ENCODE measurements at regions not wholly inside any gene's neighbourhood (a gene's known extent, or its start where the extent isn't known, plus 50 kb on each side); places are given as distances from the start of the nearest gene placed in this dataset.
"Not testable (repeated sequence)": the region's sequence is repeated elsewhere in the genome, so short reads cannot be mapped to it uniquely, and the experiment has no call there.

DNA sequence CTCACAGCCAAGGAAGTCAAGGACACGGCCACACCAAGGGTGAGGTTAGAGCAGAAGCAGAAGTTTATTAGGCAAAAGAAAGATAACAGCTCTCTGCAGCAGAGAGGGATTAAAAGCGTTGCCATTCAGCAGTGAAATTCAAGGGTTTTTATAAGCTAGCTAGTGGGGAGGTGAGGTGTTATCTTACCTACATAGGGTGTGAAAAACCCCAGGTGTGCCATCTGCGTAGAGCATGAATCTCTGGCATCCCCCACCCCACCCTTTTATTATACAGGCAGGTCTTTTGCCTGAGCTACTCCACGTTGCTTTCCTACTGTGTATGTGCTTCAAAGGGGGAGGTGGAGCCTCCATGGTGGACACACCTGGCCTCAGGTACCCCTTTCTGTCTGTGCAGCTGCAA is 135.4 kb downstream of the ARHGAP11B start:
- not testable (repeated sequence) for DNase-seq

DNA sequence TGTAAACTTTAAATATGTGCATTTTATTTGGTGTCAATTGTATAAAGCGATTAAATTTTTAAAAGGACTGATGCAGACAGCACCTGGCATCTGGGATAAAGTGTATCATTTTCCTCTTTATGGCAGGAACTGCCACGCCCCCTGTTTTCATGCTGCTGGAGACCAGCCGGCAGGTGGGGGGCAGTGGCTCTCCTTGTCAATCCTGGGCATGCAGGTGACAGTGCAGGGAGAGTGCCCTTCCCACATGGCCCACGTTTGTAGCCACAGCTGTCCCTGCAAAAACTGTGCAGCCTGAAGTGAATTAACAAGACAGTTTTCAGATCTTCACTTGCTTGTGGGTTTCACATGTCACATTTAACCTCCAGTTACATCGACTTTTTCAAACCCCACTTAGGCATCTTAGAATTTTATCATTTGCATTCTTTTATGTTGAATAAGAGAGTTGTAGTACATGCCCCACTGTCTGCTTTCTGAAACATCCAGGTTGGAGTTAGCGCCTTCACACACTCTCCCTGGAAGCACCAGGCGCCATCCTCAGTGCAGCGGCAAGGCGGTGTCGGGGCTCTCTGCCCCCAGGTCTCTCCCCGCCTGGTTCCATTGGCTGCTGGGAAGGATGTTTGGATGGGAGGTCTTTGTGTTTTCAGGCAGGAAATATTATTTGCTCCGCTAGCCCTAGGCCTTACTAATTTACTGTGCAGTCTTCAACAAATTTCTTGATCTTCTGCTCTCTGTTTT is 134.2 kb upstream of the FAN1 start:
- DNase-seq: not testable (repeated sequence)

DNA sequence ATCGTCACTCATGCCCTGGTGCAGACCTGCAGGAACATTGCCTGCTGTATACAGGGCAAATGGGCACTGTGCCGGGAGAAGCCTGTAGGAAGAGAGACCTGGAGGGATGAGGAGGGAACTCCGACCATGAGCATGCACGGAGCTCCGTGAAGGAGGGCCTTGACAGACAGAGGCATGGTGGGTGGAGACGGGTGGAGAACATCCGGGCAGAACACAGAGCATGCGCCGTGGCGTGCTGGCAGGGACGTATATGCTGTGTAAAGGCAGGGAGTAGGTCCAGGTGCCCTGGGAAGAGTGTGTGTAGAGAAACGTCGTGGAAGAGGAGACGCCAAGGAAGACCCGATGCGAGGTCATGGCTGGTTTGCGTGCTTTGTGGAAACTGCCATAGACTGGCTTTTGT is 133.0 kb upstream of the FAN1 start:
- DNase-seq: no peak

DNA sequence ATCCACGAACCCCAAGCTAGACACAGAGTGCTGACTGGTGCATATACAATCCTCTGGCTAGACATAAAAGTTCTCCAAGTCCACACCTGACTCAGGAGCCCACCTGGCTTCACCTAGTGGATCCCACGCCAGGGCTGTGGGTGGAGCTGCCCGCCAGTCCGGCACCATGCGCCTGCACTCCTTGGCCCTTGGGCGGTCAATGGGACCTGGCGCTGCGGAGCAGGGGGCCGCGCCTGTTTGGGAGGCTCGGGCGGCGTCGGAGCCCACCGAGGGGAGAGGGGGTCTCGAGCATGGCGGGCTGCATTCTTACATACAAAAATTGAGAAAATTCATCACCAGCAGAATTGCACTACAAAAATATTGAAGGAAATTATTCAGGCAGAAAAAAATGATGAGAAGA is 120.7 kb upstream of the FAN1 start:
- DNase-seq: no peak

DNA sequence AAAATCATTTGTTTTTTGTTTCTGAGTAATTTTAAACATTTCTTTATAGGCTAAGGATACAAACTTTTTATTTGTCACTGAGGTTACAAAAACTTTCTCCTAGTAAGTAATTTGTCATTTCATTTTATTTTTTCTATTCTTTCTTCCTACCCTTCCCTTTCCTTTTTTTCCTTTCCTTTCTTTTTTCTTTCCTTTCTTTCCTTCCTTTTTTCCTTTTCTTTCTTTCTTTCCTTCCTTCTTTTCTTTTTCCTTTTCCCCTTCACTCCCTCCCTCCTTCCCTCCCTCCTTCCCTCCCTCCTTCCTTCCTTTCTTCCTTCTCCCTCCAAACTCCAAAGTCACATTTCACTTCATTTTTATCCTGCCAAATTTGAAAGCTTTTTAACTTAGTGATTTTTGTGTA is 115.1 kb upstream of the FAN1 start:
- no peak for DNase-seq

DNA sequence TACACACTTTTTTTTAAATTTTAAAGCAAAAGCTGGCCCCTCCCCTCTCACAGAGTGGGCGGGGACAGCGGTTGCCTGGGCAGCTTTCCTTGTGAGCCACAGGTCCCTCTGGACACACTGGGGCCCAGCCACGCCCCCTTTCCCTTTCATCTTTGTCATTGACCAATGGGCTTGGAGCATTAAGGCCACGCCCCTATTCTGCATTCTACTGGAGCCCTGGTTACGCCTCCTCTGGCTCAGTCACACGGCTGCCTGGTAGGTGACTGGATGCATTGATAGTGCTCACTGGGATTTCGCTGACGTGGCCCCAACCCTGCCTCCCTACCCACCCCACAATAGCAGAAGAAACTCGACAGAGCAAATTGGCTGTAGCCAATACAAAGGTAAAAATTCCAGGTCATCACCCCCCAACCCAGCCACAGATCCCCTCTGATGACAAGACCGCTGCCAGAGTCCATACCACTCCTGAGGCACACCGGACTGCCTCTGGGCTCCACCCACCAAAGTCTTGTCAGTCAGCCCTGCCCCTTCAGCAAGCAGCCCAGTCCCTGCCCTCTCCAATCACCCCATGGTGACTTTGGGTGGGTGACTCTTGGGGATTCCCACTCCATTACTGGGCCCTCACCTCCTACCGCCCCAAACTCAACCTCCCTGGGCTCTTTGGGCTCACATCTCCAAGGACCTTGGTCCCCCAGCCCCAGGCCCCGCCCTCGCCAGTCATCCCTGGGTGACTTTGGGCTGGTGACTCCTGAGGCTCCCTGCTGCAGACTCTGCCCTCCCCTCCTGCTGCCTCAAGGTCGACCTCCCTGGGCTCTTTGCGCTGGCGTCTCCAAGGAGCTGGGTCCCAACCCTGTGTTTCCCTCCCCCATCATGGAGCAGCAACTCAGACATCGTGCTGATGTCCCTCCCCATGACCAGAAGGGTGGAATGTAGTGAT is 112.2 kb upstream of the FAN1 start:
- no peak for DNase-seq

DNA sequence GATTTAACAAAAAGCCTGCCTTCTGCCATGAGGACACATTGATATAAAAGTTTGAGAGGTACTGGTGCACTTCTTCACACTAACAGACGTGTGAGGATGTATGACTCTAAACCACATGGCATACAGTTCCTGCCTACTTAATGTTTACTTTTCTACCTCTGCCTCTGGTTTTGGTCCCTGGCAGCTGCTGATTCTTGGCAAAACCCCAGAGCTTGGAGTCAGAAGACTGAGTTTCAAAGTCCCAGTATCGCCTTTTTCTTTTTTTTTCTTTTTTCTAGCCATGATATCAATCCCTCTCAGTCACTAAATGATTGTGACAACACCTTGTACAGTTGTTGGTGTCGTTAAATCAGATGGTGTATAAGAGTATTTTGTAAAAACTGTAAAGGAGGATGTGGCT is 110.9 kb upstream of the FAN1 start:
- DNase-seq: not testable (repeated sequence)

DNA sequence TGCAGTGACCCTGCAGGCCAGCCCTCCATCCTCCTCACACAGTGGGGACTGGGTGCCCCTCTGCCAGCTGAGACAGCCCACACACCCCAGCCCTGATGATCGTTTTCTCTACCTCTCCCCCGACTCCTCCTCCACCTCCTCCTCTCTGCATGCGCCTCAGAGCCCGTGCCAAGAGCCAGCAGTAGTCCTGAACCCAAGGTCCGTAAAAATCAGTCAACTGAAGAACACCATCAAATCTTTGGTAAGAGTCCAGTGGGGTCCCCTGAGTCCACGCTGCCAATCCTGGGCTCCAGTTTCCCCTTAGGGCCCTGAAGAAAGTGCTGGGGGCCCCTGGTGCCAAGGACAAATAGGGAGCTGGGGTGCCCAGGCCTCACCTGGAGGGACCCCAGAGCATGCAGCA is 109.3 kb upstream of the FAN1 start:
- no peak for DNase-seq

DNA sequence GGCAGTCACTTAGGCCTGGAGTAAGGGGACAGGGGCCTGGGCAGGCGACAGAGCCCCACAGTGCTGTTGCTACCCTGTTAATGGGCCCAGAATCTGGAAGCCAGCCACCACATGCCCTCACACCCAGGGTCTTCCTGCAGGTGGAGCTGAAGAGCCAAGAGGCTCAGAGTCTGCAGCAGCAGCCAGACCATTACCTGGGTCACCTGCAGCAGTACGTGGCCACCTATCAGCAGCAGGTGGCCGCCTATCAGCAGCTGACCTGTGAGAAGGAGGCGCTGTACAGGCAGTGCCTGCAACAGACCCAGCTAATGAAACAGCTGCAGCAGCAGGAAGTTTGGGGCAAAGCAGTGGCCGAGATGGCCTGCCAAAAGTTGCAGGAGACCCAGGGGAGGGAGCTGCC is 104.2 kb upstream of the FAN1 start:
- DNase-seq: not testable (repeated sequence)

DNA sequence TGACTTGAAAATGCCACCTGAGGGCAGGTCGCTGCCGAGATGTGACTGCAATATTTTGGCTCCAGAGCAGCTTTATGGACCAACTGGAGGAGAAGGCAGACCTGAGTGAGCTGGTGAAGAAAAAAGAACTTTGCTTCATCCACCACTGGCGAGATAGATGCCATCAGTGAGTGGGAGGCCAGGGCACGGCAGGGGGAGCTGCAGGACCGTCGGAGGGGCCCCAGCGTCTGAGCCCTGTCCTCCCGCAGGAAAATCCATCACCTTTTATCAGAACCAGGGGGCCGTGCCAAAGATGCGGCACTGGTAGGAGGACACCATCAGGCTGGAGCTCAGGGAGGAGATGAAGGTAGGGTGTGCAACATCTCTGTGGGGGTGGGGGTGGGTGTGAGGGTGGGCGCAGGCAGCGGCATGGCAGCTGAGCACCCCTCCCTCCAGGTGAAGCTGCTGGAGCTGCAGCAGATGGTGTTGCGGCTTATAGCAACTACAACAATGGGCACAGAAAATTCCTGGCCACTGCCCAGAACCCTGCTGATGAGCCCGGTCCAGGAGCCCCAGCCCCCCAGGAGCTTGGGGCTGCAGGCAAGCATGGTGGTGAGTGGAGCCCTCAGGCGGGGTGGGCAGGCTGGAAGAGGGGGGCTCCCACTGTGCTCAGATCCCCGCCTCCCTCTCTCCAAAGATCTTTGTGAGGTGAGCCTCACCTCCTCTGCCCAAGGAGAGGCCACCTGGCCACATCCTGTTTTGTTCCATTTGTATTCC is 102.4 kb upstream of the FAN1 start:
- not testable (repeated sequence) for DNase-seq

DNA sequence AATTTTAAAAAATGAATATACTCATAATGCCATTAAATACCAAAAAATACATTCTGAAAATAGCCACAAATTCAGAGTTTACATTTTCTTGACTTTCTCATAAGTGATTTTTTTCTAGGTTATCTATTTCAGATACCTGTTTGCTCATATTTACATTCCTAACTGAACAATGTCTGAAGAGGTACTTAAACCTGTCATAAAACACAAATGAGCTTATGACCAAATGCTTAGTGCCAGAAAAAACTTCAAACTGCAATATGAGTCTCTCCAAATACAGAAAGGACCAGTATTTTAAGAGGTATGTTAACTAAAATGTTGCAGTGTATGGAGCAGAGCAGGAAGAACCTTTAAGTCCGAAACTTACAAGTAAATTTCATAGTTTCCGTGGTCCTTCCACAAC is 101.7 kb upstream of the FAN1 start:
- not testable (repeated sequence) for DNase-seq

DNA sequence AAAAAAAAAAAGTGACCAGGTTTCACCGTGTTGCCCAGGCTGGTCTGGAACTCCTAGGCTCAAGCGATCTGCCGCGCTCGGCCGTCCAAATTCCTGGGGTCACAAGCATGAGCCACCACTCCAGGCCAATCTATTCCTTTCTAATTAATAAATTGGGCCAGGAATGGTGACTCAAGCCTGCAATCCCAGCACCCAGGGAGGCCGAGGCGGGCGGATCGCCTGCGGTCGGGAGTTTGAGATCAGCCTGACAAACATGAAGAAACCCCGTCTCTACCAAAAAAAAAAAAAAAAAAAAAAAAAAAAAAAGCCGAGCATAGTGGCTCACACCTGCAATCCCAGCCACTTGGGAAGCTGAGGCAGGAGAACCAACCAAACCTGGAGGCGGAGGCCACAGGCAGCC is 100.0 kb upstream of the FAN1 start:
- DNase-seq: not testable (repeated sequence)

DNA sequence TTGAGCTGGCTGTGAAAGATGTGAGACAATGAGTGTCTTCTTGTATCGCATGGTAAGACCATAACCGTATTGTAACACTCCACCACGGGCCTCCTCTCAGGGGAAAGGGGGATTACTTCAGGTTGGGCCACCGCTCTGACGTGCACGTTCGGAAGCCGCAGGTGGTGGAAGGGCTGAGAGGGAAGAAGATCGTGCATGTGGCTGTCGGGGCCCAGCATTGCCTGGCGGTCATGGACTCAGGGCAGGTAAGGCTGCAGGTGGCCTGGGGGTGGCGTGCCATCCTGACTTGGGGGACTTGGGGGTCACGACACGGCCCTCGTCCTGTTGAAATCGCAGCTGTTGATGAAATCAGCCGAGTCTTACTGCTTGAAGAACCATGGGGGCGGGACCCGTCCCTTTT is 87.3 kb upstream of the FAN1 start:
- DNase-seq: no peak

DNA sequence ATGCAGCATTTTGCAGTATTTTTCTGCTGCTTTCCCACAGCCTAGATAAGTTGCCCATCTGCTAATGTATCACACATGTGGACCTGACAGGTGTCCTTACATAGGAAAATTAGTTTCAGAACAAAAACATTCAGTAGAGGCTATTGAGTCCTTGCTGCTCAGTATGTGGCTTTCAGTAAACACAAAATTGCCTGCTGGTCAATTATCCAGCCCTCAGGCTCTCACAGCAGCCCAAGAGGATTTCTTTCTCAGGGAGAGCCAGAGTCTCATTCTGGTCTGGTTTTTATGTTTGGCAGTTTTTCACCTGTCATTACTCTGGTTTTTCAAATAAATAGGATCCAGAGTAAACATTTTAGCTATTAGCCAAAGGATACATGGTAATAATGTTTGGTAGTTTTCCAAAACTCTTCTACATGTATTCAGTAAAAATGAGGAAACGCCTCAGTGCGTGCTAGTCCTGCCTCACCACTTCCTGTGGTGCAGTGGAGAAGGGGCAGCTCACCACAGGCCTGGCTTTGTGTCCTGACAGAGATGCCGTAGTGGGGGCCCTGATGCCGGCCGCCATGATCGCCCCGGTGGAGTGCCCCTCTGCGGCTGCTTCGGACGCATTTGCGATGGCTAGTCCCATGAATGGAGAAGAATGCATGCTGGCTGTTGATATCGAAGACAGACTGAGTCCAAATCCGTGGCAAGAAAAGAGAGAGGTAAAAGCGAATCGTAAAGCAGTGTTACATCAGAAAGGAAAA is 80.5 kb upstream of the FAN1 start:
- peak; percentile 43 for DNase-seq

DNA sequence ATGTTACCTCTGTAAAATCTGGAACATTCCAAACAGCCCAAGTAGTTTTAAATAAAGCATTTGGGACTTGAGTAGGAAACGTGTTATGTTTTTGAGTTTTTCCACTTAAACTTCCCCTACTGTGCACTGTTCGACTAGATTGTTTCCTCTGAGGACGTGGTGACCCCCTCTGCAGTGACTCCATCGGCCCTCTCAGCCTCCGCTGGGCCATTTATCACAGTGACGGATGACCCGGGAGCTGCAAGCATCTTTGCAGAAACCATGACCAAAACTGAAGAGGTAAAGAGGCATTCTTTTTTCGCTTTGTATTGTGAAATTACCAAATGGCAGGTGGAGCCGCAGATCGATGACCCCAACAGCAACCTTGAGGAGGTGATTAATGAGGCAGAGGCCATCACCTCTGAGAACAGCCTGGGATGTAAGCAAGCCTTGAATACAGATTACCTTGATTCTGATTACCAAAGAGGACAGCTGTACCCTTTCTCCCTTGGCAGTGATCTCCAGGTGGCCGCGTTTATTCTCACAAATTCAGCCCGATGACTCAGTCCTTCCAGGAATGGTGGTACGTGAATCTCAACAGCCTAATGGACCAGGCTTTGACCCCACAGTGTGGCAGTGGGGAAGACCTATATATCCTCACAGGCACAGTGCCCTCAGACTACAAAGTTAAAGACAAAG is 79.1 kb upstream of the FAN1 start:
- no peak for DNase-seq

DNA sequence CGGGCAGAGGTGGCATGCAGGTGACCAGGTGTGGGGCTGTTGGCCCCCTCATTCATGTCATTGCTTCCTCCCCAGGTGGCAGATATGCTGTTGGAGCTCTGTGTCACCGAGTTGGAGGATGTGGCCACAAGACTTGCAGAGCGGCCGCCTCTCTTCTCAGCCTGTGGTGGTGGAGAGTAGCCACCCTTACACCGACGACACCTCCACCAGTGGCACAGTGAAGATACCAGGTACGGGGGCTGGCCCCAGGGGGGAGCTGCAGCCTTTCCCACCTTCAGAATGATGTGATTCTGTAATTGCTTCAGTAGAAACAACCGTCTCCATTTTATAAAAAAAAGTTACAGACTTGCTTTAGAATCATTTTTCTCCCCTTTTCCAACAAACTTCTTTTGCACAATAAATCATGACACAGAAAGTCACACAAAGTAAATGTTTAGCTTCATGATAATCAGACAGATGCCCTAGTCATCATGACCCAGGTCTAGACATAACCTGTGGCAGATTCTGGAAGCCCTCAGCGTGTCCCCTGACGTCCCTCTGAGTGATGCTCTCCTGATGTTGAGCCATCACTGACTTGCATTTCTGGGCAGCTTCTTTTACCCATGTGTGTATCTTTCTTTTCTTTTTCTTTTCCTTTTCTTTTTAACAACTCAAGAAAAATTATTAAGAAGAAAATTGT is 76.0 kb upstream of the FAN1 start:
- no peak for DNase-seq

DNA sequence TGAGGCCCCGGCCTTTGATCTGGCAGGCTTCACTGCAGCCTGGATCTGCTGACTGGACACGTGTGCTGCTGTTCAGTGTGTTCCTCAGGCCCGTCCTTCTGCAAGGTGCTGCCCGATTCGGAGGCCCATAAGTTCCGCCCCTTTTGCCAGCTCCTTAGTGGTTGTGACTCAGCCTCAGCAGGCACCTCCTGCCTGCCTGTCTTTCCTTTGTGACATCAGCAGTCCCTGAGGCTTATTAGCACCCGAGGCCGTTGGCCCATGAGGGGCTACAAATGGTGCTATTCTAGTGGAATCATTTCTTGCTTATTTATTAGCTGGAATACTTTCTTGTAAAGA is 75.4 kb upstream of the FAN1 start:
- DNase-seq: not testable (repeated sequence)

DNA sequence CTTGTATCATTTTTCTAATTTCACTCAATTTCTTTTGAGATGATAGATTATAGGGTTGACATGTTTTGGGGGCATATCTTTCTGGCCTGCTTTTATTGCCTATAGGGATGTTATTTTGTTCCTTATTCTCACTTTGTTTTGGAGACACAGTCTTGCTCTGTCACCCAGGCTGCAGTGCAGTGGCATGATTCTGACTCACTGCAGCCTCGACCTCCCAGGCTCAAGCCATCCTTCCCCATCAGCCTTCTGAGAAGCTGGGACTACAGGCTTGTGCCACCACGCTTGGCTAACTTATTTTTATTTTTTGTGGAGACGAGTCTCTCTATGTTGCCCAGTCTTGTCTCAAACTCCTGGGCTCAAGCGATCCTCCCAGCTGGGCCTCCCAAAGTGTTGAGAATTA is 72.8 kb upstream of the FAN1 start:
- DNase-seq: no peak

DNA sequence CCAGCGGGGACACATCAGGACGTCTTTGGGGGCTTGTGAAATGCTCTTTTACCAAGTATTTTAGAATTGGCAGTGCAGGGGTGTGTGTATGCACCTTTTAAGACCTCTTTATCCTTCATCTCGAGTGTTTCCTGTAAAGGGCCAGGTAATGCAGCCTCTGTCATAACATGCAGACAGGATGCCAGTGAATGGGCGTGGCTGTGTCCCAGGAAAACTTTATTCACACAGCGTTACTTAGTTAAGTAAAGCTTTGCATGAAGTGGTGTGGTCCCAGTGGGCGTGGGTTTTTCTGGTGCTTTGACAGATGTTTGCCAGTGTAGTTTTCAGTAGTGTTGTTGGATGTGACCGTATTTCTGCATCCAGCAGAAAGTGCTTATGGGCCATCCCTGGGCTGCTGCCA is 70.3 kb upstream of the FAN1 start:
- DNase-seq: not testable (repeated sequence)

DNA sequence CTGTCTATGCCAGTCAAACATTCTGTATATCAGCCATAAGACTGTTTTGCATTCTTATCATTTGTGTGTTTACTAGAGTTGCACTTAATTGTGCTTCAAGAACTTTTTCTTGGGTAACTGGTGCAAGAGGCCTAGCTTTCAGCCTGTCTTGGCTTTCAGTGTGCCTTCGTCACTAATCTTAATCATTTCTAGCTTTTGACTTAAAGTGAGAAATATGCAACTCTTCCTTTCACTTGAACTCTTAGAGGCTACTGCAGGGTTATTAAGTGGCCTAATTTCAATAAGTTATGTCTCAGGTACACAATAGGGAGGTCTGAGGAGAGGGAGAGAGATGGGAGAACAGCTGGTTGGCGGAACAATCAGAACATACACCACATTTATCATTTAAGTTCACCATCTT is 62.1 kb upstream of the FAN1 start:
- DNase-seq: not testable (repeated sequence)

DNA sequence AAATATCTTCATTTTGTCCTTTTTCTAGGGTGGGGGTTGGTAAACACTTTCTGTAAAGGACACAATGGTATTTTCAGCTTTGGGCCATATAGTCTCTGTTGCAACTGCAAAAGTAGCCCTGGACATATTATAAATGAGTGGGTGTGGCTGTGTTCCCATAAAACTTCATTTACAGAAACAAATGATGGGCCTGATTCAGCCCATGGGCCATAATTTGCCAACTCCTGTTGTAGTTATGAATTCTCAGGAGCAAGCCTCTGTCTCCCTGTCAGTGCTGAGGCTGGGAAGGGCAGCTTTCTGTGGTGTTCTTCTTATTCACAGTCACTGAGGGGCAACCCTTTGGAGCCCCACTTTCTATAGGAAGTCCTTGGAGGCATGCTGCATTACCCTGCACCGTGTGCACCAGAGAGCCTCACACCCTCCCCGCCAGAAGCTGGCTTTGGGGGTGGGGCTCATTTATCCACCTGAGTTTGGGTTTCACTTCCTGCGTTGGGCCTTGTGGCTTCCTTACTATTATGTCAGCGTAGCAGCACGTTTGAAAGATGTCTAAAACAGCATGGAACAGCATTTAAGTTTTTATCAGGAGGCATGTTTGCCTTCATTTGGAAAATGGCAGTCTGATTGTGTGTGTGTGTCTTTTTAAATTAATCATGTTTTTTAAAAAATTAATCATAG is 60.8 kb upstream of the FAN1 start:
- DNase-seq: not testable (repeated sequence)

Measured in left hindlimb (tissue), 1 donor.